ENCODE measurements at regions not wholly inside any gene's neighbourhood (a gene's known extent, or its start where the extent isn't known, plus 50 kb on each side); places are given as distances from the start of the nearest gene placed in this dataset.
"Not testable (repeated sequence)": the region's sequence is repeated elsewhere in the genome, so short reads cannot be mapped to it uniquely, and the experiment has no call there.

DNA sequence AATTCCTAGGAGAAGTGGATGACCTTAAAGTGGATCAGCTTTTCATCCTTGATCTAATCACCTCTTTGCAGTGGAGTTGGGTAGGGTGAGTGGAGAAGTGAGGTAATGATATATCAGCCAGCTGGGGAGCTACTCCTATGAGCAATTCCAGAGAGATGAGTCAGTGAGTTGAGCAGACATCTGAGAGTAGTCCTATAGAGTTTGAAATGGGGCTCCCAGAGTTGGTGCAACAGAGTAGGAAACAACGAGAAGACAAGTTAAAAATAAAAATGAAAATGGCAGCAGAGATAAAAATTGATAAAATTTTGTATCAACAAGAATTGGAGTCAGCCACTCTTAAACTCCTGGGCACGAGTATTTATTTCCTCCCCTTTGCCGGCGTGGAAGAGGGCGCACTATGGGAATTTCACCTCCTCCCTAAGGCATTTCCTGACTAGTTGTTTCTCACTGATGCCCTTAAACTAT lies 150.8 kb upstream of the DPH6 start:
- H3K9me3 ChIP-seq = no peaks in the 10 kb centered on the region
- no peaks in the 10 kb centered on the region for H3K27me3 ChIP-seq (ENCODE audit: low read depth)
- peaks cover 38% of the 10 kb centered on the region for H3K4me1 ChIP-seq
- TF ChIP-seq, protein P1, sequence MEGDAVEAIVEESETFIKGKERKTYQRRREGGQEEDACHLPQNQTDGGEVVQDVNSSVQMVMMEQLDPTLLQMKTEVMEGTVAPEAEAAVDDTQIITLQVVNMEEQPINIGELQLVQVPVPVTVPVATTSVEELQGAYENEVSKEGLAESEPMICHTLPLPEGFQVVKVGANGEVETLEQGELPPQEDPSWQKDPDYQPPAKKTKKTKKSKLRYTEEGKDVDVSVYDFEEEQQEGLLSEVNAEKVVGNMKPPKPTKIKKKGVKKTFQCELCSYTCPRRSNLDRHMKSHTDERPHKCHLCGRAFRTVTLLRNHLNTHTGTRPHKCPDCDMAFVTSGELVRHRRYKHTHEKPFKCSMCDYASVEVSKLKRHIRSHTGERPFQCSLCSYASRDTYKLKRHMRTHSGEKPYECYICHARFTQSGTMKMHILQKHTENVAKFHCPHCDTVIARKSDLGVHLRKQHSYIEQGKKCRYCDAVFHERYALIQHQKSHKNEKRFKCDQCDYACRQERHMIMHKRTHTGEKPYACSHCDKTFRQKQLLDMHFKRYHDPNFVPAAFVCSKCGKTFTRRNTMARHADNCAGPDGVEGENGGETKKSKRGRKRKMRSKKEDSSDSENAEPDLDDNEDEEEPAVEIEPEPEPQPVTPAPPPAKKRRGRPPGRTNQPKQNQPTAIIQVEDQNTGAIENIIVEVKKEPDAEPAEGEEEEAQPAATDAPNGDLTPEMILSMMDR (IDR thresholded peaks at IDR 0.05) = no peak
- peak; percentile 49 to 64 for ATAC-seq
- H3K36me3 ChIP-seq = no peaks in the 10 kb centered on the region
- DNase-seq = no peak
- no peak overlapping the region for H3K4me3 ChIP-seq
- H3K27ac ChIP-seq = peak overlapping the region; percentile 20
- intact Hi-C loops (cut with DNase I) = no loop called here

DNA sequence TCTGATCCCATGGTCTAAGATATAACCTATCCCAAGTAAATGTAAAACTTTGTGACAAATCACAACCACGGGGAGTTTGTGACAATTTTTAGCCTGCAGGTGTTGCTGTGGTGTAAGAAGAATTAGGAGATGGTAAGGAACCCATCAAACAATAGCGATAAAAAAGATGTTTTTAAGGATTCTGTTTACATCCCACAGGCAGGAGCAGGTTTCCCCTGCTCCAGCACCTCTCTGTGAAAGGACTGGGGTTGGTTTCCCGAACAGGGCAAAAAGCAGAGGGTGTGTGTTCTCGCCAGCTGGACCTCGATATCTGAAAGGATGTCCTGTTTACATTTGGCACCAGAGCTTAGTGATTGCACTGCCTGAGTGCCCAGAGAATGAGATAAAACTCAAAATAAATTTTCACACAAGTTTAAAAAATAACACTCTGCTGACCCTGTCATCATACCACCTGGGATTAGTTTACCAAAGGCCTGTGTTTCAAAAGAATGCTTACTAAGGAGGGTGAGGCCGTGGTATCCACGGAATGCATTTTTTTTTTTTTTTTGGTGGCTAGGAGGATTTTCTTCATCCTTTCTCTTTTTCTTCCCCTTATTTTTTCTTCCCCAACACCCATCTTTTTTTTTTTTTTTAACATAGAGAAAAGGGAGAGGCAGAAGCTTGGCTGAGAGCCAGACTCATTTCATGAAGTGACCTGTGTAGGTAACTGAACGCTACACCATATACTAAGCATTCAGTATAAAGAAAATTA lies 151.8 kb upstream of the DPH6 start:
- Histone ChIP-seq H3K4me1 (peaks cover 29% of the 10 kb centered on the region), H3K36me3 (no peaks in the 10 kb centered on the region), H3K27ac (peak overlapping the region; percentile 20), H3K27me3 (ENCODE audit: low read depth) (no peaks in the 10 kb centered on the region), H3K4me3 (no peak overlapping the region), H3K9me3 (no peaks in the 10 kb centered on the region)
- TF ChIP-seq, protein P1 (IDR thresholded peaks at IDR 0.05) = no peak
- no peak for DNase-seq
- intact Hi-C loops (cut with DNase I) = no loop called here
- ATAC-seq = peak; percentile 55 to 65

DNA sequence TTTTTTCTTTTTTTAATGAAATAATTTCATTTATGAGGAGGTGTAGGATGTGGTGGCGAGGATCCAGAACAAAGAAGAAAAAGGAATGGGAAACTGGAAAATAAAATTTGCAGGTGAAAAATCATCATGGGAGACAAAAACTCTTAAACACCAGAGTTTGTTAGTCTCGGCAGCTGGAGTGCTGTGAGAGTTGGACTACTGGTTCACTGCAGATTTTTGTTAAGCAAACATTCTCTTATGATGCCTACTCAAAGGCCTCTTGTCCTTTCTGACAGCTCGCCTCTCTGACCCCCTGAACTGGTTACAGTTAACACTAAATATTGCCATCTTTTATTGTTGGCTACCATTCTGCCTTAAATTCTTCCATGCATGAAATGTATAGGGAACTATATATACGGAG lies 152.4 kb upstream of the DPH6 start:
- no peaks in the 10 kb centered on the region for H3K27me3 ChIP-seq (ENCODE audit: low read depth)
- H3K36me3 ChIP-seq = no peaks in the 10 kb centered on the region
- DNase-seq (no peak), ATAC-seq (no peak)
- TF ChIP-seq, protein P1 (IDR thresholded peaks at IDR 0.05) = no peak
- intact Hi-C loops (cut with DNase I) = no loop called here
- H3K27ac ChIP-seq = no peak overlapping the region
- H3K9me3 ChIP-seq = no peaks in the 10 kb centered on the region
- peaks cover 23% of the 10 kb centered on the region for H3K4me1 ChIP-seq
- H3K4me3 ChIP-seq = no peak overlapping the region

DNA sequence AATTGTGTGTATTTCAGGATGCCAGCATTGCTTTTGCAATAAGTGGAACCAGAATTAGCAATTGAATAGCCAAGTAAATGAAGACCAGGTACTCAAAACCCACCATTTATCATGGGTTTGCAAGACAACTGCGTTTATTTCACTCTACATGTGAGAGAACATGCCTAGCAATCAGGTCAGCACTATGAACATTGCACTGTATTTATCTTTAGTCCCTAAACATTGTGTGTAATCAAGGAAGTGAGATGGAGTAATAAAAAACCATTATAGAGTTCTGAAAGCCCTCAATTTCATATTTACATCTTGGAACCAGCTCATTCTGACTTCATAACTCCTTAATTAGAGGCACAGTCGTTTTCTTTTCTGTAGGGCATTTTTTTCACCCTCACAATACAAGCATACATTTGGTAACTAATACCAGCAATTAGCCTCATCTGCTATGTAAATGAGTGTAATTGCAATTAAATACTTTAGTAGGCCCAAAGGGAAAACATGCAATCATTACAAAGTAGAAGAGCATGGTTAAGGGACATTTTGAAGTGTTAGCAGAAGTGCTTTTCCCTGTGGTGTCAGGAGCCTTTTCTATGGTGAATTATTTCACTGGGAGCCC lies 153.1 kb upstream of the DPH6 start:
- DNase-seq = no peak

DNA sequence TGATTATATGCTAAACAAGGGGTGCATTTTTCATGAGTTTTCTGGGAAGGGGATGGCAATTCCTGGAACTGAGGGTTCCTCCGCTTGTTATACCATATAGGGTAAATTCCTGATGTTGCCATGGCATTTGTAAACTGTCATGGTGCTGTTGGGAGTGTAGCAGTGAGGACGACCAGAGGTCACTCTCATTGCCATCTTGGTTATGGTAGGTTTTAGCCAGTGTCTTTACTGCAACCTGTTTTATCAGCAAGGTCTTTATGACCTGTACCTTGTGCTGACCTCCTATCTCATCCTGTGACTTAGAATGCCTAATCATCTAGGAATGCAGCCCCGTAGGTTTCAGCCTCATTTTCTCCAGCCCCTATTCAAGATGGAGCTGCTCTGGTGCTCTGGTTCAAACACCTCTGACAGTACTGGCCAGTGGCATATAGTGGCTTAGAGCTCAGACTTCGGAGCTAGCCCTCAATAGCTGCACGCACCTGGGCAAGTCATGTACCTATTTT lies 154.2 kb upstream of the DPH6 start:
- H3K27ac ChIP-seq = not testable (repeated sequence)

More for the DNA sequence above, 153.1 kb upstream of the DPH6 start:
- Histone ChIP-seq H3K36me3 (no peaks in the 10 kb centered on the region), H3K27ac (no peak overlapping the region), H3K4me1 (peaks cover 22% of the 10 kb centered on the region), H3K9me3 (no peaks in the 10 kb centered on the region), H3K4me3 (no peak overlapping the region), H3K27me3 (ENCODE audit: low read depth) (no peaks in the 10 kb centered on the region)
- TF ChIP-seq, protein P1 (IDR thresholded peaks at IDR 0.05) = no peak
- no peak for ATAC-seq
- intact Hi-C loops (cut with DNase I) = no loop called here

More for the DNA sequence above, 154.2 kb upstream of the DPH6 start:
- intact Hi-C loops (cut with DNase I); H3K27me3 ChIP-seq (ENCODE audit: low read depth); H3K9me3 ChIP-seq; DNase-seq; ATAC-seq; H3K4me3 ChIP-seq; H3K36me3 ChIP-seq: not testable (repeated sequence)
- H3K4me1 ChIP-seq = peaks cover 22% of the 10 kb centered on the region
